T1000 (cell line): ENCODE measurements at regions not wholly inside any gene's neighbourhood (a gene's known extent, or its start where the extent isn't known, plus 50 kb on each side); places are given as distances from the start of the nearest gene placed in this dataset.
"Not testable (repeated sequence)": the region's sequence is repeated elsewhere in the genome, so short reads cannot be mapped to it uniquely, and the experiment has no call there.

Experiments
- DNase-seq: peaks from one replicate; lab custom pipeline; 2025; ENCODE audit warnings: mixed read lengths; lab: John Stamatoyannopoulos, UW

GRCh38 chr4:55251342-55251741 lies 94.7 kb upstream of the SRD5A3 start:
- DNase-seq: no peak

GRCh38 chr4:55251896-55252295 lies 94.1 kb upstream of the SRD5A3 start:
- no peak for DNase-seq

GRCh38 chr4:55253948-55254593 lies 92.0 kb upstream of the SRD5A3 start:
- DNase-seq: no peak

GRCh38 chr4:55255179-55255578 lies 90.9 kb upstream of the SRD5A3 start:
- no peak for DNase-seq

- DNase-seq: no peak
Measured at GRCh38 chr4:55256787-55257186, 89.3 kb upstream of the SRD5A3 start.

- DNase-seq: no peak
Measured at GRCh38 chr4:55258152-55258865, 87.7 kb upstream of the SRD5A3 start.

GRCh38 chr4:55259294-55259693 lies 86.7 kb upstream of the SRD5A3 start:
- no peak for DNase-seq

GRCh38 chr4:55269470-55269869 lies 76.6 kb upstream of the SRD5A3 start:
- no peak for DNase-seq

GRCh38 chr4:55269995-55270394 lies 76.0 kb upstream of the SRD5A3 start:
- DNase-seq: no peak

GRCh38 chr4:55270481-55270880 lies 75.6 kb upstream of the SRD5A3 start:
- no peak for DNase-seq

GRCh38 chr4:55272102-55272501 lies 73.9 kb upstream of the SRD5A3 start:
- DNase-seq: no peak

- DNase-seq: no peak
Measured at GRCh38 chr4:55272589-55272988, 73.5 kb upstream of the SRD5A3 start.

- DNase-seq: no peak
Measured at GRCh38 chr4:55277011-55277410, 69.0 kb upstream of the SRD5A3 start.

GRCh38 chr4:55278316-55278715 lies 67.7 kb upstream of the SRD5A3 start:
- DNase-seq: no peak

GRCh38 chr4:55280474-55280873 lies 65.6 kb upstream of the SRD5A3 start:
- not testable (repeated sequence) for DNase-seq

- DNase-seq: not testable (repeated sequence)
Measured at GRCh38 chr4:55281118-55281683, 64.8 kb upstream of the SRD5A3 start.

GRCh38 chr4:55284331-55284730 lies 61.7 kb upstream of the SRD5A3 start:
- DNase-seq: no peak

GRCh38 chr4:55291227-55291640 lies 54.8 kb upstream of the SRD5A3 start:
- no peak for DNase-seq

GRCh38 chr4:55296096-55296495 lies 49.9 kb upstream of the SRD5A3 start:
- DNase-seq: no peak
